ENCODE measurements at regions not wholly inside any gene's neighbourhood (a gene's known extent, or its start where the extent isn't known, plus 50 kb on each side); places are given as distances from the start of the nearest gene placed in this dataset.

DNA sequence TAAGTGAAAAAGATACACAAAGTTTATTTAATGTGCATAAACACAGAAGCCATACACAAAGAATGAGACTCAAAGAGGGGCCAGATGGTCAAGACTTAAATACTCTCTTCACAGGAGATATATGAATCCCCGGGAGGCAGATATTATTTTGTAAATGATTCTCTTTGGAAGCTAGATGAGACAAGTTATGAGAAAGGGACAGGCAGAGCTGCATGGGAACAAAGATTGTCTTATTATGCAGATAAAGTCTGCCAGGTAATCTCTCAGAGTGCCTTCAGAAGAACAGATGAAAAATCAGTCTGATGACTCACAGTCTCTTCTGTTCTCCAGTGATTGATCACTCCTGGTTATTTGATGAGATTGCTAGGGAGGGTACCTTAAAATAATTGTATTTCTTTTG is 89.0 kb downstream of the NAF1 start:
- H3K36me3 ChIP-seq (ENCODE audit: control insufficient read depth in 1 of 2, insufficient read depth in 2 of 2, low read length in 2 of 2), result no peaks in the 10 kb centered on the region
- no peak overlapping the region for H3K27ac ChIP-seq (ENCODE audit: low read depth, low read length)
- H3K9ac ChIP-seq (ENCODE audit: low read depth in 1 of 2, low read length in 2 of 2), result no peak overlapping the region
- H3K27me3 ChIP-seq (ENCODE audit: control insufficient read depth in 1 of 2, insufficient read depth in 2 of 2, low read length in 2 of 2), result no peaks in the 10 kb centered on the region
- no peaks in the 10 kb centered on the region for H3K9me3 ChIP-seq (ENCODE audit: control insufficient read depth in 1 of 2, low read length in 2 of 2)
- H3K4me3 ChIP-seq (ENCODE audit: low read depth in 1 of 2, low read length in 2 of 2), result no peak overlapping the region
- H3K4me1 ChIP-seq (ENCODE audit: control insufficient read depth in 1 of 2, insufficient read depth in 2 of 2, low read length in 2 of 2), result no peaks in the 10 kb centered on the region

DNA sequence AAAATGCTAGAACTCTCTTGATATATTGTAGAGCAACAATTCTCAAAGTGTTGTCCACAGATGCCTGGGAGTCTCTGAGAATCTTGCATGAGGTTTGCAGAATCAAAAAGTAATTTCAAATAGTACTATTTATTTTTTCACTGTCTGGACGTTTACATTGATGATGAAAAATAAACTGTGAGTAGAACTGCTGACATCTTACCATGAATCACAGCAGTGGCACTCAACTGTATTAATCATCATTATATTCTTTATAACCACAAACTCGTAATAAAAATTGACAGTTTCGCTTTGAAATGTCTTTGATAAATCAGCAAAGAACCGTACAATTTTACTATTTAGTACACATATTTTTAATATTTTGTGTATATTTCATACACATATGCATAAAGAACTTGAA is 94.5 kb downstream of the NAF1 start:
- Histone ChIP-seq H3K27ac (ENCODE audit: low read depth, low read length) (no peak overlapping the region), H3K9ac (ENCODE audit: low read depth in 1 of 2, low read length in 2 of 2) (no peak overlapping the region), H3K27me3 (ENCODE audit: control insufficient read depth in 1 of 2, insufficient read depth in 2 of 2, low read length in 2 of 2) (no peaks in the 10 kb centered on the region), H3K9me3 (ENCODE audit: control insufficient read depth in 1 of 2, low read length in 2 of 2) (no peaks in the 10 kb centered on the region), H3K4me1 (ENCODE audit: control insufficient read depth in 1 of 2, insufficient read depth in 2 of 2, low read length in 2 of 2) (no peaks in the 10 kb centered on the region), H3K36me3 (ENCODE audit: control insufficient read depth in 1 of 2, insufficient read depth in 2 of 2, low read length in 2 of 2) (no peaks in the 10 kb centered on the region), H3K4me3 (ENCODE audit: low read depth in 1 of 2, low read length in 2 of 2) (no peak overlapping the region)

DNA sequence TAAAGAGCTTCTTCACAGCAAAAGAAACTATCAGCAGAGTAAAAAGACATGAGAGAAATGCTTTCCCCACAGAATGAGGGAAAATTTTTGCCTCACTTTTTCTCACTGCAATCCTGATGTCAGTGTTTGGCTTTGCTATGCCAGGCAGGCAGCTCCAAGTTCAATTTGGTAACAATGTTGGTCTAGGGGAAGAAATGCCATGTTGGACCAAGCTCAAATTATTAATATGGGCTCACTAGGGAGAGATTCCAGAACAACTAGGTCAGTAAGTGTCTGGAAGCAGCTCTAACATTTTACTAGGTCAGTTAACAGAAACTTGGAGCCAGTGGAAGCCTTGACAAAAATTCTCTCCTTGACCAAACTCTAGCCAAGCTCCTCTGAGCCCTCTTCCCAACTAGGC is 95.4 kb downstream of the NAF1 start:
- H3K27me3 ChIP-seq (ENCODE audit: control insufficient read depth in 1 of 2, insufficient read depth in 2 of 2, low read length in 2 of 2), result no peaks in the 10 kb centered on the region

DNA sequence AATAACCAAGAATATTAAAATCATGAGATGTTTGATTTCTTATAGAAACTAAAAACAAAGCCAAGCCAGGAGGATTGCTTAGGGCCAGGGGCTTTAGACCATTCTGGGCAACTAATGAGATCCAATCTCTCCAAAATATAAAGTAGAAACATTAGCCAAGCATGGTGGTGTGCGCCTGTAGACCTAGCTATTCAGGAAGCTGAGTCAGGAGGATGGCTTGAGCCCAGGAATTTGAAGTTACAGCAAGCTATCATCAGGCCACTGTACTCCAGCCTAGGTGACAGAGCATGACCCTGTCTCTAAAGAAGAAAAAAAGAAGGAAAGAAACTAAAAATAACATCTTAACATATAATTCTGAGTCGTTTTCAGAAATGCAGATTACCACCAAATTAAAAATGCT is 96.7 kb downstream of the NAF1 start:
- no peak overlapping the region for H3K4me3 ChIP-seq (ENCODE audit: low read depth in 1 of 2, low read length in 2 of 2)
- no peaks in the 10 kb centered on the region for H3K9me3 ChIP-seq (ENCODE audit: control insufficient read depth in 1 of 2, low read length in 2 of 2)
- no peaks in the 10 kb centered on the region for H3K4me1 ChIP-seq (ENCODE audit: control insufficient read depth in 1 of 2, insufficient read depth in 2 of 2, low read length in 2 of 2)
- H3K36me3 ChIP-seq (ENCODE audit: control insufficient read depth in 1 of 2, insufficient read depth in 2 of 2, low read length in 2 of 2), result no peaks in the 10 kb centered on the region
- no peaks in the 10 kb centered on the region for H3K27me3 ChIP-seq (ENCODE audit: control insufficient read depth in 1 of 2, insufficient read depth in 2 of 2, low read length in 2 of 2)
- no peak overlapping the region for H3K27ac ChIP-seq (ENCODE audit: low read depth, low read length)
- H3K9ac ChIP-seq (ENCODE audit: low read depth in 1 of 2, low read length in 2 of 2), result no peak overlapping the region

More for the DNA sequence above, 95.4 kb downstream of the NAF1 start:
- Histone ChIP-seq H3K27ac (ENCODE audit: low read depth, low read length) (no peak overlapping the region), H3K4me3 (ENCODE audit: low read depth in 1 of 2, low read length in 2 of 2) (no peak overlapping the region), H3K36me3 (ENCODE audit: control insufficient read depth in 1 of 2, insufficient read depth in 2 of 2, low read length in 2 of 2) (no peaks in the 10 kb centered on the region), H3K4me1 (ENCODE audit: control insufficient read depth in 1 of 2, insufficient read depth in 2 of 2, low read length in 2 of 2) (no peaks in the 10 kb centered on the region), H3K9me3 (ENCODE audit: control insufficient read depth in 1 of 2, low read length in 2 of 2) (no peaks in the 10 kb centered on the region), H3K9ac (ENCODE audit: low read depth in 1 of 2, low read length in 2 of 2) (no peak overlapping the region)

DNA sequence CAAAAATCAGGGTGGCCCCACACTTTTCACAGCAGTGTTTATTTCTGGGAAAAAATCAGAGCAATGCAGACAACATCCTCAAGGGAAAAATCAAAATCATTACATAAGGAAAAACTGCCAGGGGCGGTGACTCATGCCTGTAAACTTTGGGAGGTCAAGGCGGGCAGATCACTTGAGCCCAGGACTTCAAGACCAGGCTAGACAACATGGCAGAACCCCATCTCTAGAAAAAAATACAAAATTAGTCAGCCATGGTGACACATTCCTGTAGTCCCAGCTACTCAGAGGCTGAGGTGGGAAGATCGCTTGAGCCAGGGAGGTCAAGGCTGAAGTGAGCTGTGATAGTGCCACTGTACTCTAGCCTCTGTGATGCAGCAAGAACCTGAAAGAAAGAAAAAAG is 102.8 kb downstream of the NAF1 start:
- Histone ChIP-seq H3K27me3 (ENCODE audit: control insufficient read depth in 1 of 2, insufficient read depth in 2 of 2, low read length in 2 of 2) (no peaks in the 10 kb centered on the region), H3K36me3 (ENCODE audit: control insufficient read depth in 1 of 2, insufficient read depth in 2 of 2, low read length in 2 of 2) (no peaks in the 10 kb centered on the region), H3K4me3 (ENCODE audit: low read depth in 1 of 2, low read length in 2 of 2) (no peak overlapping the region), H3K9me3 (ENCODE audit: control insufficient read depth in 1 of 2, low read length in 2 of 2) (no peaks in the 10 kb centered on the region), H3K9ac (ENCODE audit: low read depth in 1 of 2, low read length in 2 of 2) (no peak overlapping the region), H3K27ac (ENCODE audit: low read depth, low read length) (no peak overlapping the region), H3K4me1 (ENCODE audit: control insufficient read depth in 1 of 2, insufficient read depth in 2 of 2, low read length in 2 of 2) (no peaks in the 10 kb centered on the region)

DNA sequence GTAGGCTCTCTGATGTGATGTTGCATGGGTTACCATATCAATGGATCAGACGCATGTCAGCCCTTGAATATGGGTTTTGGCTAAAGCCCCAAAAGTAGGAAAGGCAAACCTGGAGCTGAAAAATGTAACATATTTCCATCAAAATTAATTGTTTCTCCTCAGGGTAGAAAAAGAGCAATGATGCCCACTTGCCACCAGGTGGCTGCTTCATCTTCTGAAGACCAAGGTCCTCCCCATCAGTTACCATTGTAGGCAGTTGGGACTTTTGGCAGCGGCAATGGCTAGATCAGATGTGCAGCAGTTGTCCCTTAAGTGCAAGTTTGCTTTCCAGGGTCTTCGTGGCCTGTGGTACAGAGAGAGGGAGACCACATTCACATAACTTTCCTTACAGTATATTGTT is 118.2 kb downstream of the NAF1 start:
- Histone ChIP-seq H3K27ac (ENCODE audit: low read depth, low read length) (no peak overlapping the region), H3K9ac (ENCODE audit: low read depth in 1 of 2, low read length in 2 of 2) (no peak overlapping the region), H3K27me3 (ENCODE audit: control insufficient read depth in 1 of 2, insufficient read depth in 2 of 2, low read length in 2 of 2) (no peaks in the 10 kb centered on the region), H3K4me1 (ENCODE audit: control insufficient read depth in 1 of 2, insufficient read depth in 2 of 2, low read length in 2 of 2) (no peaks in the 10 kb centered on the region), H3K9me3 (ENCODE audit: control insufficient read depth in 1 of 2, low read length in 2 of 2) (no peaks in the 10 kb centered on the region), H3K36me3 (ENCODE audit: control insufficient read depth in 1 of 2, insufficient read depth in 2 of 2, low read length in 2 of 2) (no peaks in the 10 kb centered on the region), H3K4me3 (ENCODE audit: low read depth in 1 of 2, low read length in 2 of 2) (no peak overlapping the region)

DNA sequence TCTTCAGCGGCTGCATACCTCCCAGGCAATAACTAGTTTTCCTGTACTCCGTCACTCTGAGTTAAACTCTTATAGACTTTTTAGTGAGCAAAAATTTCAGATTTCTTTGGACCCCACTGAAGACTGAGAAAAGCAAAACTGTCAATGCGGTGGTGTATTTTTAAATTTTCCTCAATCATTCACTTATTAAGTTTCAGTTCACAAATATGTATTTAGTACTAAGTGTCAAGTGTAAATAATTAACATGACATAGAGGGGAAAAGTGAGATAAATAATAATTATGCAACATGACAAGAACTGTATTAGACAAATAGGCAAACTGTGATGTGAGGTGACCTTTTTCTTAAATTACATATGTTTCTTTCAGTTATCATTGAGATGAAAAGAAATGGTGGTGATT is 124.4 kb downstream of the NAF1 start:
- Histone ChIP-seq H3K9ac (ENCODE audit: low read depth in 1 of 2, low read length in 2 of 2) (no peak overlapping the region), H3K4me1 (ENCODE audit: control insufficient read depth in 1 of 2, insufficient read depth in 2 of 2, low read length in 2 of 2) (no peaks in the 10 kb centered on the region), H3K27me3 (ENCODE audit: control insufficient read depth in 1 of 2, insufficient read depth in 2 of 2, low read length in 2 of 2) (peaks cover 0 to 3% of the 10 kb centered on the region in 2 donors), H3K27ac (ENCODE audit: low read depth, low read length) (no peak overlapping the region), H3K9me3 (ENCODE audit: control insufficient read depth in 1 of 2, low read length in 2 of 2) (no peaks in the 10 kb centered on the region), H3K36me3 (ENCODE audit: control insufficient read depth in 1 of 2, insufficient read depth in 2 of 2, low read length in 2 of 2) (no peaks in the 10 kb centered on the region), H3K4me3 (ENCODE audit: low read depth in 1 of 2, low read length in 2 of 2) (no peak overlapping the region)

DNA sequence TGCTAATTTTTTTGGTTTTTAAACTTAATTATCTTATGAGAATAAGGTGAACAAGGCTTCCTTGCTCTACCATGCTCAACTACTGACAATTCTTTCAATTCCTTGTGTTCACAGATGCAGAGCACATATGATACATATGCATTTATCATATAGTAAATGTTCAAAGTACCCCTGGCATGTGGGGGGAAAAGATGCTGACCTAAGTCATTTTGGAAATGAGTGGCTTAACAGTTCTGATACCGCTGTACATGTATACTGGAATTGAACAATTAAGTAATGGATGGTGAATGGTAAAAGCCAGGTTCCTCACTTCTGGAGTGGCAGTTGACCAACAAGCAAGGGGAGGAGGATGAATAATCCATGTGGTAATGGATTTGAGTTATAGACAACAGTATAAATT is 149.6 kb downstream of the NAF1 start:
- H3K9me3 ChIP-seq (ENCODE audit: control insufficient read depth in 1 of 2, low read length in 2 of 2), result no peaks in the 10 kb centered on the region
- H3K4me1 ChIP-seq (ENCODE audit: control insufficient read depth in 1 of 2, insufficient read depth in 2 of 2, low read length in 2 of 2), result no peaks in the 10 kb centered on the region
- H3K36me3 ChIP-seq (ENCODE audit: control insufficient read depth in 1 of 2, insufficient read depth in 2 of 2, low read length in 2 of 2), result no peaks in the 10 kb centered on the region
- H3K27ac ChIP-seq (ENCODE audit: low read depth, low read length), result no peak overlapping the region
- no peak overlapping the region for H3K4me3 ChIP-seq (ENCODE audit: low read depth in 1 of 2, low read length in 2 of 2)
- H3K27me3 ChIP-seq (ENCODE audit: control insufficient read depth in 1 of 2, insufficient read depth in 2 of 2, low read length in 2 of 2), result no peaks in the 10 kb centered on the region
- H3K9ac ChIP-seq (ENCODE audit: low read depth in 1 of 2, low read length in 2 of 2), result no peak overlapping the region

DNA sequence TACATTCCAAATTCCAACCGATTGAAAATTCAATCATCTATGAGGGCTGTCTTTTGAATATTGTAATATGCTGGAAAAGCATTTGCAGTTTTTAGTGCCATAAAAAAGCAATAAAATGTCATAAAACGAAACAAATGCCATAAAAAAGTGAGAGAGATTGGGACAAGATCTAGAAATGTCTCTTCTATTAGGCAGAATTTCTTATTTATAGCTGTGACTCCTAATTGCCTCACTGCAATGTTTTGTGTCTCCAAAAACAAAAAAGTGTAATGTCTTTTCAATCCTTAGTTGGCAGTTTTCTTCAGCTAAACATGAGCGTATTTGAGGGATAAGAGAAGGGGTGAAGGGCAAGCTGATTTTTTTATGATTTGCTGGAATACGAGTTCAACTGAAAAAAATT is 153.9 kb downstream of the NAF1 start:
- Histone ChIP-seq H3K27ac (ENCODE audit: low read depth, low read length) (no peak overlapping the region), H3K9ac (ENCODE audit: low read depth in 1 of 2, low read length in 2 of 2) (no peak overlapping the region), H3K36me3 (ENCODE audit: control insufficient read depth in 1 of 2, insufficient read depth in 2 of 2, low read length in 2 of 2) (no peaks in the 10 kb centered on the region), H3K4me3 (ENCODE audit: low read depth in 1 of 2, low read length in 2 of 2) (no peak overlapping the region), H3K4me1 (ENCODE audit: control insufficient read depth in 1 of 2, insufficient read depth in 2 of 2, low read length in 2 of 2) (no peaks in the 10 kb centered on the region), H3K27me3 (ENCODE audit: control insufficient read depth in 1 of 2, insufficient read depth in 2 of 2, low read length in 2 of 2) (no peaks in the 10 kb centered on the region), H3K9me3 (ENCODE audit: control insufficient read depth in 1 of 2, low read length in 2 of 2) (no peaks in the 10 kb centered on the region)

DNA sequence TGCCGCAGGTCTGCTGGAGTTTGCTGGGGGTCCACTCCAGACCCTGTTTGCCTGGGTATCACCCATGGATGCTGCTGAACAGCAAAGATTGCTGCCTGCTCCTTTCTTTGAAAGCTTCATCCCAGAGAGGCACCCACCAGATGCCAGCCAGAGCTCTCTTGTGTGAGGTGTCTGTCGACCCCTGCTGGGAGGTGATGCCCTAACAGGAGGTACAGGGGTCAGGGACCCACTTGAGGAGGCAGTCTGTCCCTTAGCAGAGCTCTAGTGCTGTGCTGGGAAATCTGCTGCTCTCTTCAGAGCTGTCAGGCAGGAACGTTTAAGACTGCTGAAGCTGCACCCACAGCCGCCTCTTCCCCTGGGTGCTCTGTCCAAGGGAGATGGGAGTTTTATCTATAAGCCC is 162.7 kb downstream of the NAF1 start:
- no peaks in the 10 kb centered on the region for H3K27me3 ChIP-seq (ENCODE audit: control insufficient read depth in 1 of 2, insufficient read depth in 2 of 2, low read length in 2 of 2)

DNA sequence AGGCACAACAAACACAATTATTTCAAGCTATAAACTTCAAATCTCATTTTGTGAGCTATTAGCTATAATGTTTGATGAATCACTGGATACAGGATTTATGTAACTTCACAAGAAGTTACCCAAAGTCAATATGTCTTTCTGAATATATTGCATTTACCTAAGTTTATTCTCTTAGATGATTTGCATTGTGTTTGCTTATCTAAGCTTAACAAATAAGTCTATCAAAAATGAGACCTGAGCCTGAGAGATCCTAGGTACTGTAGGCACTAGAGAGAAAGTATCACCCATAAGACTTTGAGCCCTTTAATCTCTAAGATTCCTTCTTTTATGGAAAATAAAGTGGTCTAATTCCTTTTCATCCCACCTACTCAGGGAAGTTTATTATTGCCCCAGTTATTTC is 178.2 kb downstream of the NAF1 start:
- H3K4me1 ChIP-seq (ENCODE audit: control insufficient read depth in 1 of 2, insufficient read depth in 2 of 2, low read length in 2 of 2), result no peaks in the 10 kb centered on the region
- H3K4me3 ChIP-seq (ENCODE audit: low read depth in 1 of 2, low read length in 2 of 2), result no peak overlapping the region
- H3K36me3 ChIP-seq (ENCODE audit: control insufficient read depth in 1 of 2, insufficient read depth in 2 of 2, low read length in 2 of 2), result no peaks in the 10 kb centered on the region
- no peaks in the 10 kb centered on the region for H3K27me3 ChIP-seq (ENCODE audit: control insufficient read depth in 1 of 2, insufficient read depth in 2 of 2, low read length in 2 of 2)
- H3K9ac ChIP-seq (ENCODE audit: low read depth in 1 of 2, low read length in 2 of 2), result no peak overlapping the region
- no peak overlapping the region for H3K27ac ChIP-seq (ENCODE audit: low read depth, low read length)
- no peaks in the 10 kb centered on the region for H3K9me3 ChIP-seq (ENCODE audit: control insufficient read depth in 1 of 2, low read length in 2 of 2)

More for the DNA sequence above, 162.7 kb downstream of the NAF1 start:
- Histone ChIP-seq H3K36me3 (ENCODE audit: control insufficient read depth in 1 of 2, insufficient read depth in 2 of 2, low read length in 2 of 2) (no peaks in the 10 kb centered on the region), H3K9ac (ENCODE audit: low read depth in 1 of 2, low read length in 2 of 2) (no peak overlapping the region), H3K9me3 (ENCODE audit: control insufficient read depth in 1 of 2, low read length in 2 of 2) (peaks cover 2 to 7% of the 10 kb centered on the region in 2 donors), H3K27ac (ENCODE audit: low read depth, low read length) (no peak overlapping the region), H3K4me3 (ENCODE audit: low read depth in 1 of 2, low read length in 2 of 2) (no peak overlapping the region), H3K4me1 (ENCODE audit: control insufficient read depth in 1 of 2, insufficient read depth in 2 of 2, low read length in 2 of 2) (no peaks in the 10 kb centered on the region)
